ENCODE measurements at regions not wholly inside any gene's neighbourhood (a gene's known extent, or its start where the extent isn't known, plus 50 kb on each side); places are given as distances from the start of the nearest gene placed in this dataset.

DNA sequence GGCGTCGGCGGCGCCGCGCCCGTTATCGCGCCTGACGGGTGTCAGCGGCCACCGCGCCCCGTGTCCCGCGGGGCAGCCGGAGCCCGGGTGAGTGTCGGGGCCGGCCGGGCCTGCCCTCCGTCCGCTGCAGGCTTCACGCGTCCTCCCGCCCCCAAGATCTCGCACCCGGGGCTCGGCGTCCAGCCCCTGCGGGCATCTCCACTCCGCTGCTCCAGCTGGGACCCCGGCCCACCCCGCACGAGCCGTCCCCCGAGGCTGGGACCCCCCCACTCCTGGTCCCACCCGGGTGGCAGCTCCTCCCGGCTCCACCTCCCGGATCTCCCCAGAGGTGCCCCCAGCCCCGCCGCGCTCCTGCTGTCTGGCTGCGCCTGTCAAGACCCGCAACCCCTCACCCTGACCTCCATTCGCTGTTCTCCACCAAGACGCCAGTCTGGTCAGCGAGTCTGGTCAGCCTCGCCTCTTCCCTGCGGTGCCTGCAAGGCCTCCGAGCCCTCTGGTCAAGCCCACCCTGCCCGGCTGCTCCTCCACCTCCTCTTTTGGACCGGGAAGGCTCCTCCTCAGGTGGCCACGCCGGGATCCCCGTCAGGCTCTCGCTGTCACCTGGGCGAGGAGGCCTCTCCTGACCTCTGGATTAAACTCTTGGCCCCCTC lies 66.0 kb upstream of the NKX1-1 start:
- no peak overlapping the region for H3K27ac Mint-ChIP-seq (ENCODE audit: unreplicated experiment)
- DNase-seq = peak; percentile 23
- H3K9me3 Mint-ChIP-seq (ENCODE audit: unreplicated experiment) = peaks cover 11% of the 10 kb centered on the region
- H3K27me3 Mint-ChIP-seq (ENCODE audit: unreplicated experiment) = peaks cover 15% of the 10 kb centered on the region
- H3K36me3 Mint-ChIP-seq (ENCODE audit: unreplicated experiment) = peaks cover 20% of the 10 kb centered on the region
- H3K4me1 Mint-ChIP-seq (ENCODE audit: low read depth, unreplicated experiment) = peaks cover 2% of the 10 kb centered on the region
- H3K4me3 Mint-ChIP-seq (ENCODE audit: unreplicated experiment) = no peak overlapping the region
- TF ChIP-seq CTCF (IDR thresholded peaks at IDR 0.05; ENCODE audit: partially characterized antibody, unreplicated experiment) = no peak

DNA sequence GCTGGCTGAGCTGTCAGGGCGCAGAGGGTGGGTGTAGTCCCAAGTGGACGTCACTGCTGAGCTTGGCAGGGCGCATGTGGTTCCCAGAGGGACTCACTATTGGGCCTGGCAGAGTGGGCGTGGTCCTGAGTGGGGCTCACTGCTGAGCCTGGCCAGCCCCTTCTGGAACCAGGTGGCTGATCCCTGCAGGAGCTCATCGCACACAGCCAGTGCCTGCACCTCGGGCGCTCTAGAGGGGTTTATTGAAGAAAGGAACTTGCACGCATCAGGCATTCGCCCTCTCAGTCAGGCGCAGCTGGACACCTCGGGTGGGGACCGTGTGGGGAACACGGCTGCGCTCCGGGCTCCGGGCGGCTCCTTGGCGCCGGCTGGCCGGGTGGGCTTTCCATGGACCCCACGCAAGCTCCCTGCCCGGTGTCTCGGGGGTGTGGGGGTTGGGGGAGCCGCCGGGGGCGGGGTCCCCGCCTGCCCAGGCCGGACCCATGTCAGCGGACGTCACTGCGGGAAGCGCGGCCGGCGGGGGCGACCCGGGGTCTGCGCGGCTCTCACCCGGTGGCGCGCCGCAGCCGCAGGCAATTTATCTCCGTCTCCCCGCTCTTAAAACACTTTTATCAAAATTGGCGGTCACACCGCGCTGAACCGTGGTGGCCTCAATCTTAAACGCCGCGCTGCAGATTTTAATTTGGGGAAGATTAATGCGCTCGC lies 65.4 kb upstream of the NKX1-1 start:
- no peak overlapping the region for H3K27ac Mint-ChIP-seq (ENCODE audit: unreplicated experiment)
- DNase-seq = peak; percentile 17
- H3K4me3 Mint-ChIP-seq (ENCODE audit: unreplicated experiment) = no peak overlapping the region
- H3K36me3 Mint-ChIP-seq (ENCODE audit: unreplicated experiment) = peaks cover 21% of the 10 kb centered on the region
- peaks cover 2% of the 10 kb centered on the region for H3K4me1 Mint-ChIP-seq (ENCODE audit: low read depth, unreplicated experiment)
- peaks cover 11% of the 10 kb centered on the region for H3K9me3 Mint-ChIP-seq (ENCODE audit: unreplicated experiment)
- H3K27me3 Mint-ChIP-seq (ENCODE audit: unreplicated experiment) = peaks cover 16% of the 10 kb centered on the region
- TF ChIP-seq CTCF (IDR thresholded peaks at IDR 0.05; ENCODE audit: partially characterized antibody, unreplicated experiment) = no peak

GRCh38 chr4:1470816-1471442 lies 64.7 kb upstream of the NKX1-1 start:
- peak; percentile 19 for DNase-seq
- Mint-ChIP-seq H3K9me3 (ENCODE audit: unreplicated experiment) (peaks cover 11% of the 10 kb centered on the region), H3K4me1 (ENCODE audit: low read depth, unreplicated experiment) (peaks cover 2% of the 10 kb centered on the region), H3K27me3 (ENCODE audit: unreplicated experiment) (peaks cover 16% of the 10 kb centered on the region), H3K36me3 (ENCODE audit: unreplicated experiment) (peaks cover 21% of the 10 kb centered on the region), H3K4me3 (ENCODE audit: unreplicated experiment) (no peak overlapping the region), H3K27ac (ENCODE audit: unreplicated experiment) (no peak overlapping the region)
- no peak for TF ChIP-seq CTCF (IDR thresholded peaks at IDR 0.05; ENCODE audit: partially characterized antibody, unreplicated experiment)

DNA sequence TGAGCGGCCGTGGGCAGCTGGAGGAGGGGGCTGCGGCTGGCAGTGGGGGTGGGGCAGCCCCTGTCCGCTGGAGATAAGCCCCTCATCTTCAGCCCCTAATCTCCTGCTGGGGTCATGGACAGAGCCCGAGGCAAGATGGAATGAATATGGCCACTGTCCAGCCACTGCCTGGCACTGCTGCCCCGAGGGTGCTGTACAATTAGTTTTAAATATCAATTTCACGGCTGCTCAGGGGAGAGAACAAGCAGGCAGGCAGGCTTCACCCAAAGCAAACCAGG lies 64.1 kb upstream of the NKX1-1 start:
- no peak overlapping the region for H3K27ac Mint-ChIP-seq (ENCODE audit: unreplicated experiment)
- peaks cover 2% of the 10 kb centered on the region for H3K4me1 Mint-ChIP-seq (ENCODE audit: low read depth, unreplicated experiment)
- peaks cover 15% of the 10 kb centered on the region for H3K36me3 Mint-ChIP-seq (ENCODE audit: unreplicated experiment)
- peaks cover 16% of the 10 kb centered on the region for H3K27me3 Mint-ChIP-seq (ENCODE audit: unreplicated experiment)
- TF ChIP-seq CTCF (IDR thresholded peaks at IDR 0.05; ENCODE audit: partially characterized antibody, unreplicated experiment) = no peak
- peaks cover 11% of the 10 kb centered on the region for H3K9me3 Mint-ChIP-seq (ENCODE audit: unreplicated experiment)
- DNase-seq = peak; percentile 10
- H3K4me3 Mint-ChIP-seq (ENCODE audit: unreplicated experiment) = no peak overlapping the region
